Thymus (tissue), 11 donors: ENCODE measurements at regions not wholly inside any gene's neighbourhood (a gene's known extent, or its start where the extent isn't known, plus 50 kb on each side); places are given as distances from the start of the nearest gene placed in this dataset.

ENCODE experiments used
- DNase-seq, 9 donors: peaks; one replicate each; pipeline ENCODE4 v3.0.0-alpha.2; 2013; ENCODE audit warnings: low spot score in 9 of 9, low read depth in 6 of 9, missing footprints in 1 of 9
- H3K27ac ChIP-seq, 2 donors: one replicate each; pipeline ENCODE4 v1.5.1; 2013; ENCODE audit warnings: control low read depth in 1 of 2, low read depth in 1 of 2, low read length in 1 of 2, mild to moderate bottlenecking in 1 of 2, moderate library complexity in 1 of 2
- H3K27me3 ChIP-seq, 2 donors: one replicate each; pipeline ENCODE4 v1.5.1; 2013; ENCODE audit warnings: low read length in 1 of 2; ENCODE audit not compliant: control insufficient read depth in 2 of 2, insufficient read depth in 1 of 2
- H3K36me3 ChIP-seq, 2 donors: one replicate each; pipeline ENCODE4 v1.5.1; 2013; ENCODE audit warnings: low read length in 1 of 2, mild to moderate bottlenecking in 1 of 2, moderate library complexity in 1 of 2; ENCODE audit not compliant: control insufficient read depth in 2 of 2, insufficient read depth in 2 of 2
- H3K4me1 ChIP-seq, 2 donors: one replicate each; pipeline ENCODE4 v1.5.1; 2013; ENCODE audit warnings: low read length in 2 of 2; ENCODE audit not compliant: control insufficient read depth in 2 of 2, insufficient read depth in 2 of 2
- H3K4me3 ChIP-seq, 2 donors: one replicate each; pipeline ENCODE4 v1.5.1; 2013; ENCODE audit warnings: low read length in 2 of 2, control low read depth in 1 of 2, mild to moderate bottlenecking in 1 of 2
- H3K9me3 ChIP-seq, 2 donors: one replicate each; pipeline ENCODE4 v1.5.1; 2013; ENCODE audit warnings: low read length in 1 of 2, mild to moderate bottlenecking in 1 of 2; ENCODE audit not compliant: control insufficient read depth in 2 of 2, insufficient read depth in 1 of 2
- WGBS: extraction: QIAGEN DNeasy Blood & Tissue Kit; methylation state at CpG from one replicate; pipeline ENCODE4 v1.1.7; 2013; 5-methylcytosine and 5-hydroxymethylcytosine counted together
- donor health status: healthy.

DNA sequence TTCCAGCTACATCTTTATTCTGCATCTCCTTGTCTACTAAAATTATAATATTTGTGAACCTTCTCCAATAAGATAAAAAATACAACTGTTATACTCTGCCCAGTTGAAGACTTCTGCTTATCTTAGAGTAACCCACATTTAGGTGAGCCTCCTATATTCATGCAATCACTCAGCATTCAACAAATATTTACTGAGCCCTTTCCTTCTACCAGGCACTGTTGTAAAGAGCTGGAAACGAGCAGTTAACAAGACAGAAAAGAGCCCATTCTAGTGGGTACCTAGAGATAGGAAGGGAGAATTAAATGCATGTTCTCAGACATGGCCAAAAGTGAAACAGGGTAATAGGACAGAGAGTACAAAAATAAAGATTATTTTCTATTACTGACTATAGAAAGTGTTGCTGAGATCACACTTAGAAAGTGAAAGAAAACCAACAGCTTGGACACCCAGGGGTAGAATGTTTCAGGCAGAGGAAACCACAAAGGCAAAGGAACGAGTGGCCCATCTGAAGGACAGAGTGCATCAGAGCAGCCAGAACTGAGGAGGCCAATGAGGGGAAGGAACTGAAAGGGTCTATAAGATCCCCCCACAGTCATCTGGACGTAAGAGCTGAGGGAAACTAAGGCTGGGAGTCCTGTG, 50.8 kb upstream of the SMLR1 start:
- no peak overlapping the region for H3K4me3 ChIP-seq
- DNase-seq, result no peak
- 32% methylated on average over 3 of the region's 3 CpGs for WGBS
- no peak overlapping the region for H3K27ac ChIP-seq
- no peaks in the 10 kb centered on the region for H3K36me3 ChIP-seq
- no peaks in the 10 kb centered on the region for H3K9me3 ChIP-seq
- peaks cover 5 to 21% of the 10 kb centered on the region in 2 donors for H3K4me1 ChIP-seq
- no peaks in the 10 kb centered on the region for H3K27me3 ChIP-seq
